ENCODE measurements at regions not wholly inside any gene's neighbourhood (a gene's known extent, or its start where the extent isn't known, plus 50 kb on each side); places are given as distances from the start of the nearest gene placed in this dataset.

DNA sequence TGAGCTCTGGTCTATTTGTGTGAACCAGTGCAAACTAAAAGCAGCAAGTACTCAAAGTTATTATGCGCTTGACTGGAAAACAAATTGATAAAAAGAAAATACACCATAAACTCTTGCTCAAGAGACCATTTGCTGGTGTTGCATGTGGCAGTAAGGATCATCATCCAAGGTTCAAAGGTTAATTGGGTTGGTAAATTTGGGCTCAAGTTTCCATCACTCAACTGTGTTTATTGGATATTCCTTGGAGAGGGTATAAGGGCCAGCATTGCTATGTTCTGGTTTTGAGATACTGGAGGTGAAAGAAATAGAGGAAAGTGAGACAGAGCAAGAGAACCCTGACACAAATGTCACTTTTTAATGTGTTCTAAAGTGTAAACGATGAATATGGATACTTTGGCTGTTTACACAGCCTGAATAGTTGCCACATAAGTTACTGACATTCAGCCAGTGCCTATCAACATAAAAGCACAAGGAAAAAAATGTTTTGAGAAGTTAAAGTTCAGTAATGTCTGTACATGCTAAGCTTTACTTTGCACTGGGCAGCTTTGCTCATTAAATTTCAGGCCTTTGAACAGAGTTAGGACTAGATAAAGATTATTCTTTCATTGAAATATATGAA is 736.1 kb downstream of the HDGFL1 start:
- TF ChIP-seq, protein P1, sequence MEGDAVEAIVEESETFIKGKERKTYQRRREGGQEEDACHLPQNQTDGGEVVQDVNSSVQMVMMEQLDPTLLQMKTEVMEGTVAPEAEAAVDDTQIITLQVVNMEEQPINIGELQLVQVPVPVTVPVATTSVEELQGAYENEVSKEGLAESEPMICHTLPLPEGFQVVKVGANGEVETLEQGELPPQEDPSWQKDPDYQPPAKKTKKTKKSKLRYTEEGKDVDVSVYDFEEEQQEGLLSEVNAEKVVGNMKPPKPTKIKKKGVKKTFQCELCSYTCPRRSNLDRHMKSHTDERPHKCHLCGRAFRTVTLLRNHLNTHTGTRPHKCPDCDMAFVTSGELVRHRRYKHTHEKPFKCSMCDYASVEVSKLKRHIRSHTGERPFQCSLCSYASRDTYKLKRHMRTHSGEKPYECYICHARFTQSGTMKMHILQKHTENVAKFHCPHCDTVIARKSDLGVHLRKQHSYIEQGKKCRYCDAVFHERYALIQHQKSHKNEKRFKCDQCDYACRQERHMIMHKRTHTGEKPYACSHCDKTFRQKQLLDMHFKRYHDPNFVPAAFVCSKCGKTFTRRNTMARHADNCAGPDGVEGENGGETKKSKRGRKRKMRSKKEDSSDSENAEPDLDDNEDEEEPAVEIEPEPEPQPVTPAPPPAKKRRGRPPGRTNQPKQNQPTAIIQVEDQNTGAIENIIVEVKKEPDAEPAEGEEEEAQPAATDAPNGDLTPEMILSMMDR (conservative IDR thresholded peaks at IDR 0.05), result no peak
- no peak for TF ChIP-seq ZFX (IDR thresholded peaks at IDR 0.05)
